WTC11 (cell line): ENCODE measurements at regions not wholly inside any gene's neighbourhood (a gene's known extent, or its start where the extent isn't known, plus 50 kb on each side); places are given as distances from the start of the nearest gene placed in this dataset.

Source experiments
- ATF3 ChIP-seq: sonication (generic); formaldehyde crosslinking; conservative IDR thresholded peaks from 2 replicates; pipeline ENCODE4 v1.8.1; 2022; ENCODE audit warnings: mild to moderate bottlenecking, missing genetic modification reagents
- CREB1 ChIP-seq: sonication (generic); formaldehyde crosslinking; IDR thresholded peaks from 2 replicates; pipeline ENCODE4 v1.8.0; 2023; ENCODE audit warnings: mild to moderate bottlenecking, missing genetic modification reagents
- CTCF ChIP-seq: fragments of 200-600 bp; IDR thresholded peaks from 2 replicates; pipeline ENCODE4 v1.8.0; 2022; ENCODE audit warnings: antibody characterized with exemption
- FOXK1 ChIP-seq: sonication (generic); formaldehyde crosslinking; IDR thresholded peaks from 2 replicates; pipeline ENCODE4 v1.8.0; 2022; ENCODE audit warnings: mild to moderate bottlenecking, moderate library complexity, missing genetic modification reagents
- IRF2 ChIP-seq: sonication (generic); formaldehyde crosslinking; IDR thresholded peaks from 2 replicates; pipeline ENCODE4 v1.8.0; 2022; ENCODE audit warnings: low read depth, missing genetic modification reagents, borderline replicate concordance
- JUN ChIP-seq: sonication (generic); formaldehyde crosslinking; IDR thresholded peaks from 2 replicates; pipeline ENCODE4 v1.8.0; 2023; ENCODE audit warnings: mild to moderate bottlenecking, missing genetic modification reagents
- NFE2L1 ChIP-seq: sonication (generic); formaldehyde crosslinking; IDR thresholded peaks from 2 replicates; pipeline ENCODE4 v1.8.1; 2023; ENCODE audit warnings: missing genetic modification reagents
- SMAD3 ChIP-seq: sonication (generic); formaldehyde crosslinking; IDR thresholded peaks from 2 replicates; pipeline ENCODE4 v1.8.0; 2022; ENCODE audit warnings: missing genetic modification reagents, mild to moderate bottlenecking, borderline replicate concordance
- TCF7 ChIP-seq: sonication (generic); formaldehyde crosslinking; IDR thresholded peaks from 2 replicates; pipeline ENCODE4 v1.8.0; 2022; ENCODE audit warnings: mild to moderate bottlenecking, low read depth, missing genetic modification reagents, moderate library complexity
- ZNF263 ChIP-seq: sonication (generic); formaldehyde crosslinking; IDR thresholded peaks from 2 replicates; pipeline ENCODE4 v1.8.1; 2022; ENCODE audit warnings: low read depth, mild to moderate bottlenecking, moderate library complexity, missing genetic modification reagents
- TF ChIP-seq, protein P1 (sequence below): sonication (generic); formaldehyde crosslinking; IDR thresholded peaks from 2 replicates; pipeline ENCODE4 v1.8.1; 2023; ENCODE audit warnings: mild to moderate bottlenecking, missing genetic modification reagents, moderate library complexity
- TF ChIP-seq, protein P2 (sequence below): sonication (generic); formaldehyde crosslinking; IDR thresholded peaks from 2 replicates; pipeline ENCODE4 v1.8.1; 2022; ENCODE audit warnings: low read depth, mild to moderate bottlenecking, moderate library complexity, missing genetic modification reagents, borderline replicate concordance
- TF ChIP-seq, protein P3 (sequence below): sonication (generic); formaldehyde crosslinking; IDR thresholded peaks from 2 replicates; pipeline ENCODE4 v1.8.0; 2022; ENCODE audit warnings: mild to moderate bottlenecking, missing genetic modification reagents
- TF ChIP-seq, protein P4 (sequence below): sonication (generic); formaldehyde crosslinking; IDR thresholded peaks from 2 replicates; pipeline ENCODE4 v1.8.1; 2023; ENCODE audit warnings: mild to moderate bottlenecking, moderate library complexity, missing genetic modification reagents

GRCh38 chr2:142582317-142582716 is 295.1 kb upstream of the KYNU start:
- TF ChIP-seq NFE2L1 (CRISPR knock-in tag) (no peak), CTCF (no peak), FOXK1 (no peak), ATF3 (no peak), JUN (CRISPR knock-in tag) (no peak), TCF7 (CRISPR knock-in tag) (no peak), SMAD3 (CRISPR knock-in tag) (no peak), CREB1 (no peak), IRF2 (CRISPR knock-in tag) (no peak), ZNF263 (CRISPR knock-in tag) (no peak)
- TF ChIP-seq, protein P1, sequence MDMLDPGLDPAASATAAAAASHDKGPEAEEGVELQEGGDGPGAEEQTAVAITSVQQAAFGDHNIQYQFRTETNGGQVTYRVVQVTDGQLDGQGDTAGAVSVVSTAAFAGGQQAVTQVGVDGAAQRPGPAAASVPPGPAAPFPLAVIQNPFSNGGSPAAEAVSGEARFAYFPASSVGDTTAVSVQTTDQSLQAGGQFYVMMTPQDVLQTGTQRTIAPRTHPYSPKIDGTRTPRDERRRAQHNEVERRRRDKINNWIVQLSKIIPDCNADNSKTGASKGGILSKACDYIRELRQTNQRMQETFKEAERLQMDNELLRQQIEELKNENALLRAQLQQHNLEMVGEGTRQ (CRISPR knock-in tag): no peak
- TF ChIP-seq, protein P2, sequence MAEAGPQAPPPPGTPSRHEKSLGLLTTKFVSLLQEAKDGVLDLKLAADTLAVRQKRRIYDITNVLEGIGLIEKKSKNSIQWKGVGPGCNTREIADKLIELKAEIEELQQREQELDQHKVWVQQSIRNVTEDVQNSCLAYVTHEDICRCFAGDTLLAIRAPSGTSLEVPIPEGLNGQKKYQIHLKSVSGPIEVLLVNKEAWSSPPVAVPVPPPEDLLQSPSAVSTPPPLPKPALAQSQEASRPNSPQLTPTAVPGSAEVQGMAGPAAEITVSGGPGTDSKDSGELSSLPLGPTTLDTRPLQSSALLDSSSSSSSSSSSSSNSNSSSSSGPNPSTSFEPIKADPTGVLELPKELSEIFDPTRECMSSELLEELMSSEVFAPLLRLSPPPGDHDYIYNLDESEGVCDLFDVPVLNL: no peak
- TF ChIP-seq, protein P3, sequence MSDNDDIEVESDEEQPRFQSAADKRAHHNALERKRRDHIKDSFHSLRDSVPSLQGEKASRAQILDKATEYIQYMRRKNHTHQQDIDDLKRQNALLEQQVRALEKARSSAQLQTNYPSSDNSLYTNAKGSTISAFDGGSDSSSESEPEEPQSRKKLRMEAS (CRISPR knock-in tag): no peak
- TF ChIP-seq, protein P4, sequence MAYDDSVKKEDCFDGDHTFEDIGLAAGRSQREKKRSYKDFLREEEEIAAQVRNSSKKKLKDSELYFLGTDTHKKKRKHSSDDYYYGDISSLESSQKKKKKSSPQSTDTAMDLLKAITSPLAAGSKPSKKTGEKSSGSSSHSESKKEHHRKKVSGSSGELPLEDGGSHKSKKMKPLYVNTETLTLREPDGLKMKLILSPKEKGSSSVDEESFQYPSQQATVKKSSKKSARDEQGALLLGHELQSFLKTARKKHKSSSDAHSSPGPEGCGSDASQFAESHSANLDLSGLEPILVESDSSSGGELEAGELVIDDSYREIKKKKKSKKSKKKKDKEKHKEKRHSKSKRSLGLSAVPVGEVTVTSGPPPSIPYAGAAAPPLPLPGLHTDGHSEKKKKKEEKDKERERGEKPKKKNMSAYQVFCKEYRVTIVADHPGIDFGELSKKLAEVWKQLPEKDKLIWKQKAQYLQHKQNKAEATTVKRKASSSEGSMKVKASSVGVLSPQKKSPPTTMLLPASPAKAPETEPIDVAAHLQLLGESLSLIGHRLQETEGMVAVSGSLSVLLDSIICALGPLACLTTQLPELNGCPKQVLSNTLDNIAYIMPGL: no peak
